ENCODE measurements at regions not wholly inside any gene's neighbourhood (a gene's known extent, or its start where the extent isn't known, plus 50 kb on each side); places are given as distances from the start of the nearest gene placed in this dataset.

DNA sequence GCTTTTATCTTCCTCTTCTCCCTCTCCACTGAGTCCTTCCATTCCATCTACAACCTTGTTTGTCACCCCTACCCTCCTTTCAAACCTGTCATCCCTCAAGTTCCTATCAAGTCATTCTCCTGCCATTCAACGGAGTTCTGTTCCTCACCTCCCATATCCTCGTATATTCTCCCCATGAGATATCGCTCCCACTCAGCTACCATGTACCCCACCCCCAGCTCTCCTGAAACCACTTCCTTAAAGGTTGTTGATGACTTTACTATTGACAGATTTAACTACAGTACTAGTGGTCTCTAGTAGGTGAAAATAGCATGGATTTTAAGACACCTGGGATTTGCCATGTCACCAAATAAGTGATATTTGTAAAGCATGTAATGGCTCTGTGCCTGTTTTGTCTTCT is 107.4 kb upstream of the BARHL2 start:
- ChIA-PET CTCF (ENCODE audit: partially characterized antibody) (no interaction called here), POLR2A (ENCODE audit: partially characterized antibody) (no interaction called here)
- H2BK20ac ChIP-seq (ENCODE audit: low read length) = no peak overlapping the region
- TF ChIP-seq SIX5 (IDR thresholded peaks at IDR 0.05; ENCODE audit: low read depth, low read length) (no peak), BCL11A (IDR thresholded peaks at IDR 0.05; ENCODE audit: low read depth in 2 of 2, low read length in 2 of 2) (no peak), TAF7 (optimal IDR thresholded peaks at IDR 0.05; ENCODE audit: borderline replicate concordance, low read depth, low read length) (no peak), JUND (IDR thresholded peaks at IDR 0.05; ENCODE audit: low read length) (no peak), TBP (IDR thresholded peaks at IDR 0.05; ENCODE audit: low read depth, low read length) (no peak), CBX8 (IDR thresholded peaks at IDR 0.05; ENCODE audit: borderline replicate concordance, low read depth, low read length) (no peak), TCF12 (IDR thresholded peaks at IDR 0.05; ENCODE audit: low read depth, low read length) (no peak), GABPA (IDR thresholded peaks at IDR 0.05; ENCODE audit: borderline replicate concordance, insufficient read depth, low read length) (no peak), HDAC2 (IDR thresholded peaks at IDR 0.05; ENCODE audit: borderline replicate concordance in 1 of 2, low read depth in 2 of 2, low read length in 2 of 2) (no peak), RFX5 (IDR thresholded peaks at IDR 0.05; ENCODE audit: borderline replicate concordance, low read depth, low read length) (no peak), TAF1 (IDR thresholded peaks at IDR 0.05; ENCODE audit: low read depth, low read length) (no peak), POLR2A (IDR thresholded peaks at IDR 0.05; ENCODE audit: control extremely low read depth in 1 of 2, low read depth in 2 of 2, low read length in 2 of 2) (no peak)
- TF ChIP-seq, protein P1, sequence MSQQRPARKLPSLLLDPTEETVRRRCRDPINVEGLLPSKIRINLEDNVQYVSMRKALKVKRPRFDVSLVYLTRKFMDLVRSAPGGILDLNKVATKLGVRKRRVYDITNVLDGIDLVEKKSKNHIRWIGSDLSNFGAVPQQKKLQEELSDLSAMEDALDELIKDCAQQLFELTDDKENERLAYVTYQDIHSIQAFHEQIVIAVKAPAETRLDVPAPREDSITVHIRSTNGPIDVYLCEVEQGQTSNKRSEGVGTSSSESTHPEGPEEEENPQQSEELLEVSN (IDR thresholded peaks at IDR 0.05) = no peak
- TF ChIP-seq, protein P2, sequence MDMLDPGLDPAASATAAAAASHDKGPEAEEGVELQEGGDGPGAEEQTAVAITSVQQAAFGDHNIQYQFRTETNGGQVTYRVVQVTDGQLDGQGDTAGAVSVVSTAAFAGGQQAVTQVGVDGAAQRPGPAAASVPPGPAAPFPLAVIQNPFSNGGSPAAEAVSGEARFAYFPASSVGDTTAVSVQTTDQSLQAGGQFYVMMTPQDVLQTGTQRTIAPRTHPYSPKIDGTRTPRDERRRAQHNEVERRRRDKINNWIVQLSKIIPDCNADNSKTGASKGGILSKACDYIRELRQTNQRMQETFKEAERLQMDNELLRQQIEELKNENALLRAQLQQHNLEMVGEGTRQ (IDR thresholded peaks at IDR 0.05; ENCODE audit: low read length) = no peak

More for the DNA sequence above, 107.4 kb upstream of the BARHL2 start:
- Histone ChIP-seq H2AK5ac (ENCODE audit: low read depth, low read length) (no peak overlapping the region), H3K4me3 (ENCODE audit: extremely low read depth in 1 of 4, insufficient read depth in 2 of 4, low read depth in 3 of 4, low read length in 4 of 4) (no peak overlapping the region), H3K4me1 (replicated peaks in 1 of 4; ENCODE audit: control insufficient read depth in 3 of 4, insufficient read depth in 4 of 4, low read length in 3 of 4) (no peaks in the 10 kb centered on the region), H3K18ac (ENCODE audit: extremely low read depth, low read length) (no peak overlapping the region), H3K36me3 (ENCODE audit: control insufficient read depth in 2 of 4, insufficient read depth in 4 of 4, low read length in 3 of 4) (no peaks in the 10 kb centered on the region), H3K4ac (replicated peaks; ENCODE audit: insufficient read length, low read depth, low read length) (no peak overlapping the region), H2AFZ (ENCODE audit: low read length) (no peak overlapping the region), H3K79me1 (ENCODE audit: low read depth, low read length) (no peaks in the 10 kb centered on the region), H3K14ac (ENCODE audit: insufficient read length) (no peak overlapping the region), H4K20me1 (replicated peaks in 1 of 2; ENCODE audit: control insufficient read depth in 1 of 2, insufficient read depth in 2 of 2, low read length in 2 of 2) (no peaks in the 10 kb centered on the region), H3K56ac (replicated peaks; ENCODE audit: insufficient read length, low read depth, low read length) (no peak overlapping the region), H3K79me2 (ENCODE audit: control insufficient read depth in 1 of 2, insufficient read depth in 2 of 2, low read length in 2 of 2) (no peaks in the 10 kb centered on the region), H2BK15ac (ENCODE audit: low read length) (no peak overlapping the region), H4K91ac (replicated peaks; ENCODE audit: insufficient read length, low read length) (no peak overlapping the region), H2BK12ac (ENCODE audit: low read depth, low read length) (no peak overlapping the region), H3K9ac (replicated peaks in 1 of 4; ENCODE audit: extremely low read depth in 1 of 4, low read depth in 3 of 4, low read length in 3 of 4) (no peak overlapping the region), H3K23ac (ENCODE audit: insufficient read length) (no peak overlapping the region), H3K4me2 (ENCODE audit: insufficient read depth in 1 of 2, low read depth in 2 of 2, low read length in 2 of 2) (no peak overlapping the region), H3K9me3 (ENCODE audit: insufficient read depth in 2 of 2, low read depth in 1 of 2, low read length in 1 of 2) (no peaks in the 10 kb centered on the region), H2BK120ac (replicated peaks; ENCODE audit: low read depth, low read length) (no peak overlapping the region), H3K27ac (ENCODE audit: low read depth, low read length) (no peak overlapping the region), H3K23me2 (ENCODE audit: low read depth, low read length) (no peaks in the 10 kb centered on the region), H3K27me3 (replicated peaks in 1 of 4; ENCODE audit: control insufficient read depth in 3 of 4, extremely low read depth in 1 of 4, insufficient read depth in 3 of 4, low read length in 3 of 4) (no peaks in the 10 kb centered on the region; a peak in 2 of 7 replicates), H2BK5ac (ENCODE audit: low read depth, low read length) (no peak overlapping the region), H4K5ac (ENCODE audit: insufficient read length, low read depth, low read length) (no peak overlapping the region), H4K8ac (ENCODE audit: extremely low read depth, insufficient read depth, low read length) (no peak overlapping the region)
- FAIRE-seq (no peak), DNase-seq (ENCODE audit: low read depth in 1 of 2, low spot score in 2 of 2) (no peak)
- 69% methylated on average over 3 of the region's 3 CpGs; no CpG with 5 or more reads in 1 of the 2 experiments for WGBS, 2 experiments (ENCODE audit: extremely low coverage in 1 of 2, insufficient coverage in 1 of 2, insufficient read length in 1 of 2, insufficient replicate concordance in 2 of 2, low coverage in 1 of 2, low lambda C conversion rate in 2 of 2, missing lambda C conversion rate in 1 of 2)

All from H1 (cell line).